Neural cell (in vitro differentiated cells): ENCODE measurements at regions not wholly inside any gene's neighbourhood (a gene's known extent, or its start where the extent isn't known, plus 50 kb on each side); places are given as distances from the start of the nearest gene placed in this dataset.

Source experiments
- H2AFZ ChIP-seq: fragments of 200-600, 300-800 bp; sonication (generic), shearing (Covaris generic); 2 replicates; pipeline ENCODE4 v1.6.0; 2014; ENCODE audit warnings: low read depth, mild to moderate bottlenecking, antibody characterized with exemption, low read length, moderate library complexity
- H3F3A ChIP-seq: fragments of 200-600 bp; shearing (Covaris generic); 2 replicates; pipeline ENCODE4 v1.6.1; 2016; ENCODE audit warnings: mild to moderate bottlenecking, moderate library complexity, mixed read lengths, antibody characterized with exemption, low read length; ENCODE audit not compliant: insufficient read depth, poor library complexity, severe bottlenecking
- H3K27ac ChIP-seq: fragments of 200-600, 300-800 bp; sonication (generic), shearing (Covaris generic); 2 replicates; pipeline ENCODE4 v1.5.1; 2014; ENCODE audit warnings: mild to moderate bottlenecking, low read length, moderate library complexity
- H3K27me3 ChIP-seq: fragments of 300-800, 200-600 bp; sonication (generic), shearing (Covaris generic); 2 replicates; pipeline ENCODE4 v1.6.0; 2014; ENCODE audit warnings: mild to moderate bottlenecking, low read depth, low read length, moderate library complexity; ENCODE audit not compliant: insufficient read depth
- H3K36me3 ChIP-seq: fragments of 300-800, 200-600 bp; sonication (generic), shearing (Covaris generic); 2 replicates; pipeline ENCODE4 v1.5.1; 2014; ENCODE audit warnings: mild to moderate bottlenecking, antibody characterized with exemption, low read length, moderate library complexity; ENCODE audit not compliant: insufficient read depth
- H3K4me2 ChIP-seq: fragments of 300-800, 200-600 bp; sonication (generic), shearing (Covaris generic); 2 replicates; pipeline ENCODE4 v1.6.0; 2014; ENCODE audit warnings: mild to moderate bottlenecking, low read length
- H3K4me3 ChIP-seq: fragments of 300-800, 200-600 bp; sonication (generic), shearing (Covaris generic); 2 replicates; pipeline ENCODE4 v1.5.1; 2014; ENCODE audit warnings: mild to moderate bottlenecking, low read length, moderate library complexity
- H3K79me2 ChIP-seq: fragments of 200-600 bp; shearing (Covaris generic); replicated peaks from 2 replicates; pipeline ENCODE4 v1.6.0; 2014; ENCODE audit warnings: mild to moderate bottlenecking, low read length, moderate library complexity; ENCODE audit not compliant: insufficient read depth
- H3K9ac ChIP-seq: fragments of 300-800, 200-600 bp; sonication (generic), shearing (Covaris generic); 2 replicates; pipeline ENCODE4 v1.6.1; 2016; ENCODE audit warnings: mild to moderate bottlenecking, low read length, mixed read lengths
- H3K9me2 ChIP-seq: fragments of 200-600 bp; shearing (Covaris generic); 2 replicates; pipeline ENCODE4 v1.6.1; 2016; ENCODE audit warnings: mild to moderate bottlenecking, low read length, mixed read lengths; ENCODE audit not compliant: insufficient read depth
- H3K9me3 ChIP-seq: fragments of 200-600, 300-800 bp; sonication (generic), shearing (Covaris generic); 2 replicates; pipeline ENCODE4 v1.6.1; 2016; ENCODE audit warnings: mild to moderate bottlenecking, mixed run types, low read length, moderate library complexity, mixed read lengths
- H4K20me1 ChIP-seq: fragments of 200-600 bp; shearing (Covaris generic); 2 replicates; pipeline ENCODE4 v1.6.1; 2016; ENCODE audit warnings: mild to moderate bottlenecking, mixed run types; ENCODE audit not compliant: insufficient read depth
- CTCF ChIP-seq: fragments of 450-650 bp; IDR thresholded peaks from 2 replicates; pipeline ENCODE4 v1.5.1; 2014; ENCODE audit warnings: antibody characterized with exemption, mild to moderate bottlenecking, moderate library complexity; ENCODE audit not compliant: poor library complexity, severe bottlenecking
- EP300 ChIP-seq: fragments of 450-650 bp; conservative IDR thresholded peaks from 2 replicates; pipeline ENCODE4 v1.6.1; 2014; ENCODE audit warnings: antibody characterized with exemption, mild to moderate bottlenecking, moderate library complexity; ENCODE audit not compliant: poor library complexity, severe bottlenecking
- EZH2 ChIP-seq: fragments of 200-600, 300-800 bp; shearing (Covaris generic), sonication (generic); IDR thresholded peaks from 2 replicates; pipeline ENCODE4 v1.6.1; 2014; ENCODE audit warnings: antibody characterized with exemption, low read length, borderline replicate concordance, mild to moderate bottlenecking; ENCODE audit not compliant: insufficient read depth, poor library complexity, severe bottlenecking
- MXI1 ChIP-seq: fragments of 450-650 bp; conservative IDR thresholded peaks from 2 replicates; pipeline ENCODE4 v1.6.1; 2014; ENCODE audit warnings: antibody characterized with exemption, mild to moderate bottlenecking; ENCODE audit not compliant: poor library complexity, severe bottlenecking
- POLR2AphosphoS5 ChIP-seq: IDR thresholded peaks from 2 replicates; pipeline ENCODE4 v1.6.1; 2012
- RAD21 ChIP-seq: fragments of 450-650 bp; conservative IDR thresholded peaks from 2 replicates; pipeline ENCODE4 v1.6.1; 2014; ENCODE audit warnings: antibody characterized with exemption, mild to moderate bottlenecking, moderate library complexity
- SMC3 ChIP-seq: fragments of 450-650 bp; conservative IDR thresholded peaks from 2 replicates; pipeline ENCODE4 v1.6.1; 2014; ENCODE audit warnings: antibody characterized with exemption, mild to moderate bottlenecking, moderate library complexity; ENCODE audit not compliant: poor library complexity
- TAF1 ChIP-seq: IDR thresholded peaks from 2 replicates; pipeline ENCODE4 v1.6.1; 2012; ENCODE audit warnings: low read depth
- TF ChIP-seq, protein P1 (sequence below): IDR thresholded peaks from 2 replicates; pipeline ENCODE4 v1.6.1; 2012; ENCODE audit warnings: borderline replicate concordance

GRCh38 chr12:84222841-84223240 is 689.8 kb downstream of the SLC6A15 start:
- Histone ChIP-seq H4K20me1 (no peaks in the 10 kb centered on the region), H3K27ac (no peak overlapping the region), H3K9ac (no peak overlapping the region), H2AFZ (peak overlapping the region; percentile 1), H3K79me2 (no peaks in the 10 kb centered on the region), H3K36me3 (no peaks in the 10 kb centered on the region), H3K4me2 (no peak overlapping the region), H3F3A (no peaks in the 10 kb centered on the region), H3K27me3 (no peaks in the 10 kb centered on the region), H3K9me2 (no peaks in the 10 kb centered on the region), H3K9me3 (no peaks in the 10 kb centered on the region), H3K4me3 (no peak overlapping the region)
- no peak for TF ChIP-seq MXI1
- TF ChIP-seq TAF1, result no peak
- TF ChIP-seq SMC3, result no peak
- TF ChIP-seq EP300, result no peak
- no peak for TF ChIP-seq POLR2AphosphoS5
- TF ChIP-seq EZH2, result no peak
- TF ChIP-seq CTCF, result no peak
- no peak for TF ChIP-seq RAD21
- TF ChIP-seq, protein P1, sequence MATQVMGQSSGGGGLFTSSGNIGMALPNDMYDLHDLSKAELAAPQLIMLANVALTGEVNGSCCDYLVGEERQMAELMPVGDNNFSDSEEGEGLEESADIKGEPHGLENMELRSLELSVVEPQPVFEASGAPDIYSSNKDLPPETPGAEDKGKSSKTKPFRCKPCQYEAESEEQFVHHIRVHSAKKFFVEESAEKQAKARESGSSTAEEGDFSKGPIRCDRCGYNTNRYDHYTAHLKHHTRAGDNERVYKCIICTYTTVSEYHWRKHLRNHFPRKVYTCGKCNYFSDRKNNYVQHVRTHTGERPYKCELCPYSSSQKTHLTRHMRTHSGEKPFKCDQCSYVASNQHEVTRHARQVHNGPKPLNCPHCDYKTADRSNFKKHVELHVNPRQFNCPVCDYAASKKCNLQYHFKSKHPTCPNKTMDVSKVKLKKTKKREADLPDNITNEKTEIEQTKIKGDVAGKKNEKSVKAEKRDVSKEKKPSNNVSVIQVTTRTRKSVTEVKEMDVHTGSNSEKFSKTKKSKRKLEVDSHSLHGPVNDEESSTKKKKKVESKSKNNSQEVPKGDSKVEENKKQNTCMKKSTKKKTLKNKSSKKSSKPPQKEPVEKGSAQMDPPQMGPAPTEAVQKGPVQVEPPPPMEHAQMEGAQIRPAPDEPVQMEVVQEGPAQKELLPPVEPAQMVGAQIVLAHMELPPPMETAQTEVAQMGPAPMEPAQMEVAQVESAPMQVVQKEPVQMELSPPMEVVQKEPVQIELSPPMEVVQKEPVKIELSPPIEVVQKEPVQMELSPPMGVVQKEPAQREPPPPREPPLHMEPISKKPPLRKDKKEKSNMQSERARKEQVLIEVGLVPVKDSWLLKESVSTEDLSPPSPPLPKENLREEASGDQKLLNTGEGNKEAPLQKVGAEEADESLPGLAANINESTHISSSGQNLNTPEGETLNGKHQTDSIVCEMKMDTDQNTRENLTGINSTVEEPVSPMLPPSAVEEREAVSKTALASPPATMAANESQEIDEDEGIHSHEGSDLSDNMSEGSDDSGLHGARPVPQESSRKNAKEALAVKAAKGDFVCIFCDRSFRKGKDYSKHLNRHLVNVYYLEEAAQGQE, result no peak

GRCh38 chr12:84218406-84218805 is 694.2 kb downstream of the SLC6A15 start:
- no peak overlapping the region for H3K9ac ChIP-seq
- no peak overlapping the region for H3K4me2 ChIP-seq
- H3K9me2 ChIP-seq, result no peaks in the 10 kb centered on the region
- H3K27ac ChIP-seq, result no peak overlapping the region
- H3K79me2 ChIP-seq, result no peaks in the 10 kb centered on the region
- no peaks in the 10 kb centered on the region for H3K36me3 ChIP-seq
- no peaks in the 10 kb centered on the region for H3F3A ChIP-seq
- no peaks in the 10 kb centered on the region for H3K9me3 ChIP-seq
- TF ChIP-seq SMC3, result no peak
- no peak for TF ChIP-seq EP300
- TF ChIP-seq, protein P1, result no peak
- no peak for TF ChIP-seq TAF1
- TF ChIP-seq CTCF, result no peak
- TF ChIP-seq RAD21, result no peak
- no peak for TF ChIP-seq POLR2AphosphoS5
- H2AFZ ChIP-seq, result no peak overlapping the region
- H3K4me3 ChIP-seq, result no peak overlapping the region
- no peaks in the 10 kb centered on the region for H4K20me1 ChIP-seq
- H3K27me3 ChIP-seq, result no peaks in the 10 kb centered on the region
